HEK293 (cell line): ENCODE measurements at regions not wholly inside any gene's neighbourhood (a gene's known extent, or its start where the extent isn't known, plus 50 kb on each side); places are given as distances from the start of the nearest gene placed in this dataset.

ENCODE experiments used
- CTCF ChIP-seq: fragments of 450-650 bp; formaldehyde crosslinking; IDR thresholded peaks from 2 replicates; pipeline ENCODE4 v1.5.1; 2016; ENCODE audit warnings: missing biosample characterization, missing genetic modification characterization
- KLF16 ChIP-seq: fragments of 450-650 bp; formaldehyde crosslinking; IDR thresholded peaks from 2 replicates; pipeline ENCODE4 v1.5.1; 2017; ENCODE audit warnings: missing biosample characterization, missing genetic modification characterization
- REST ChIP-seq: fragments of 450-650 bp; formaldehyde crosslinking; IDR thresholded peaks from 2 replicates; pipeline ENCODE4 v1.5.1; 2016; ENCODE audit warnings: missing biosample characterization, missing genetic modification characterization
- YY1 ChIP-seq: fragments of 450-650 bp; formaldehyde crosslinking; IDR thresholded peaks from 2 replicates; pipeline ENCODE4 v1.5.1; 2018; ENCODE audit warnings: missing biosample characterization, missing genetic modification characterization
- YY2 ChIP-seq: fragments of 450-650 bp; formaldehyde crosslinking; IDR thresholded peaks from 2 replicates; pipeline ENCODE4 v1.5.1; 2016; ENCODE audit warnings: missing biosample characterization, missing genetic modification characterization
- ZNF112 ChIP-seq: fragments of 450-650 bp; formaldehyde crosslinking; IDR thresholded peaks from 2 replicates; pipeline ENCODE4 v1.5.0; 2017; ENCODE audit warnings: missing biosample characterization, missing genetic modification characterization
- ZNF146 ChIP-seq: fragments of 450-650 bp; formaldehyde crosslinking; IDR thresholded peaks from 2 replicates; pipeline ENCODE4 v1.5.1; 2016; ENCODE audit warnings: missing biosample characterization, missing genetic modification characterization
- ZNF280D ChIP-seq: fragments of 450-650 bp; formaldehyde crosslinking; IDR thresholded peaks from 2 replicates; pipeline ENCODE4 v1.5.1; 2016; ENCODE audit warnings: missing biosample characterization, missing genetic modification characterization
- ZNF692 ChIP-seq: fragments of 450-650 bp; formaldehyde crosslinking; IDR thresholded peaks from 2 replicates; pipeline ENCODE4 v1.5.1; 2016; ENCODE audit warnings: missing biosample characterization, missing genetic modification characterization
- TF ChIP-seq, protein P1 (sequence below): sonication (generic); formaldehyde crosslinking; IDR thresholded peaks from 2 replicates; pipeline ENCODE4 v1.8.1; 2022; ENCODE audit warnings: mild to moderate bottlenecking, moderate library complexity, missing genetic modification reagents
- TF ChIP-seq, protein P2 (sequence below): fragments of 450-650 bp; formaldehyde crosslinking; IDR thresholded peaks from 2 replicates; pipeline ENCODE4 v1.5.1; 2016; ENCODE audit warnings: missing biosample characterization, missing genetic modification characterization
- TF ChIP-seq, protein P3 (sequence below): fragments of 450-650 bp; formaldehyde crosslinking; IDR thresholded peaks from 2 replicates; pipeline ENCODE4 v1.5.1; 2016; ENCODE audit warnings: missing biosample characterization, missing genetic modification characterization

GRCh38 chr10:59085711-59086502 lies 90.5 kb upstream of the PHYHIPL start:
- TF ChIP-seq CTCF (tag by site-specific recombination), result no peak
- TF ChIP-seq YY1 (tag by site-specific recombination), result no peak
- TF ChIP-seq, protein P1, sequence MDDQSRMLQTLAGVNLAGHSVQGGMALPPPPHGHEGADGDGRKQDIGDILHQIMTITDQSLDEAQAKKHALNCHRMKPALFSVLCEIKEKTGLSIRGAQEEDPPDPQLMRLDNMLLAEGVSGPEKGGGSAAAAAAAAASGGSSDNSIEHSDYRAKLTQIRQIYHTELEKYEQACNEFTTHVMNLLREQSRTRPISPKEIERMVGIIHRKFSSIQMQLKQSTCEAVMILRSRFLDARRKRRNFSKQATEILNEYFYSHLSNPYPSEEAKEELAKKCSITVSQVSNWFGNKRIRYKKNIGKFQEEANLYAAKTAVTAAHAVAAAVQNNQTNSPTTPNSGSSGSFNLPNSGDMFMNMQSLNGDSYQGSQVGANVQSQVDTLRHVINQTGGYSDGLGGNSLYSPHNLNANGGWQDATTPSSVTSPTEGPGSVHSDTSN (CRISPR knock-in tag), result no peak
- TF ChIP-seq, protein P2, sequence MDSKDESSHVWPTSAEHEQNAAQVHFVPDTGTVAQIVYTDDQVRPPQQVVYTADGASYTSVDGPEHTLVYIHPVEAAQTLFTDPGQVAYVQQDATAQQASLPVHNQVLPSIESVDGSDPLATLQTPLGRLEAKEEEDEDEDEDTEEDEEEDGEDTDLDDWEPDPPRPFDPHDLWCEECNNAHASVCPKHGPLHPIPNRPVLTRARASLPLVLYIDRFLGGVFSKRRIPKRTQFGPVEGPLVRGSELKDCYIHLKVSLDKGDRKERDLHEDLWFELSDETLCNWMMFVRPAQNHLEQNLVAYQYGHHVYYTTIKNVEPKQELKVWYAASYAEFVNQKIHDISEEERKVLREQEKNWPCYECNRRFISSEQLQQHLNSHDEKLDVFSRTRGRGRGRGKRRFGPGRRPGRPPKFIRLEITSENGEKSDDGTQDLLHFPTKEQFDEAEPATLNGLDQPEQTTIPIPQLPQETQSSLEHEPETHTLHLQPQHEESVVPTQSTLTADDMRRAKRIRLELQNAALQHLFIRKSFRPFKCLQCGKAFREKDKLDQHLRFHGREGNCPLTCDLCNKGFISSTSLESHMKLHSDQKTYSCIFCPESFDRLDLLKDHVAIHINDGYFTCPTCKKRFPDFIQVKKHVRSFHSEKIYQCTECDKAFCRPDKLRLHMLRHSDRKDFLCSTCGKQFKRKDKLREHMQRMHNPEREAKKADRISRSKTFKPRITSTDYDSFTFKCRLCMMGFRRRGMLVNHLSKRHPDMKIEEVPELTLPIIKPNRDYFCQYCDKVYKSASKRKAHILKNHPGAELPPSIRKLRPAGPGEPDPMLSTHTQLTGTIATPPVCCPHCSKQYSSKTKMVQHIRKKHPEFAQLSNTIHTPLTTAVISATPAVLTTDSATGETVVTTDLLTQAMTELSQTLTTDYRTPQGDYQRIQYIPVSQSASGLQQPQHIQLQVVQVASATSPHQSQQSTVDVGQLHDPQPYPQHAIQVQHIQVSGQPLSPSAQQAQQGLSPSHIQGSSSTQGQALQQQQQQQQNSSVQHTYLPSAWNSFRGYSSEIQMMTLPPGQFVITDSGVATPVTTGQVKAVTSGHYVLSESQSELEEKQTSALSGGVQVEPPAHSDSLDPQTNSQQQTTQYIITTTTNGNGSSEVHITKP (tag by site-specific recombination), result no peak
- TF ChIP-seq, protein P3, sequence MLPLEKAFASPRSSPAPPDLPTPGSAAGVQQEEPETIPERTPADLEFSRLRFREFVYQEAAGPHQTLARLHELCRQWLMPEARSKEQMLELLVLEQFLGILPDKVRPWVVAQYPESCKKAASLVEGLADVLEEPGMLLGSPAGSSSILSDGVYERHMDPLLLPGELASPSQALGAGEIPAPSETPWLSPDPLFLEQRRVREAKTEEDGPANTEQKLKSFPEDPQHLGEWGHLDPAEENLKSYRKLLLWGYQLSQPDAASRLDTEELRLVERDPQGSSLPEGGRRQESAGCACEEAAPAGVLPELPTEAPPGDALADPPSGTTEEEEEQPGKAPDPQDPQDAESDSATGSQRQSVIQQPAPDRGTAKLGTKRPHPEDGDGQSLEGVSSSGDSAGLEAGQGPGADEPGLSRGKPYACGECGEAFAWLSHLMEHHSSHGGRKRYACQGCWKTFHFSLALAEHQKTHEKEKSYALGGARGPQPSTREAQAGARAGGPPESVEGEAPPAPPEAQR (tag by site-specific recombination), result no peak
- TF ChIP-seq ZNF112 (tag by site-specific recombination), result no peak
- no peak for TF ChIP-seq ZNF146
- no peak for TF ChIP-seq REST
- TF ChIP-seq ZNF280D, result no peak
- no peak for TF ChIP-seq ZNF692 (tag by site-specific recombination)
- no peak for TF ChIP-seq YY2 (tag by site-specific recombination)
- TF ChIP-seq KLF16 (tag by site-specific recombination), result no peak
